Neuronal stem cell (in vitro differentiated cells): ENCODE measurements at regions not wholly inside any gene's neighbourhood (a gene's known extent, or its start where the extent isn't known, plus 50 kb on each side); places are given as distances from the start of the nearest gene placed in this dataset.

Source experiments
- DNase-seq: peaks from one replicate; pipeline ENCODE4 v3.0.0-alpha.2; 2013; ENCODE audit warnings: low spot score
- H2AFZ ChIP-seq: one replicate; pipeline ENCODE4 v1.6.1; 2013; ENCODE audit warnings: mild to moderate bottlenecking, low read length, inconsistent platforms
- H2AK5ac ChIP-seq: 2 replicates; pipeline ENCODE4 v1.6.1; 2013; ENCODE audit warnings: low read depth, mild to moderate bottlenecking, inconsistent platforms, low read length, moderate library complexity, mixed read lengths
- H2BK120ac ChIP-seq: 2 replicates; pipeline ENCODE4 v1.6.1; 2013; ENCODE audit warnings: low read depth, mild to moderate bottlenecking, inconsistent platforms, low read length, moderate library complexity, mixed read lengths
- H2BK12ac ChIP-seq: one replicate; pipeline ENCODE4 v1.6.1; 2013; ENCODE audit warnings: low read length, inconsistent platforms
- H2BK15ac ChIP-seq: 2 replicates; pipeline ENCODE4 v1.6.1; 2013; ENCODE audit warnings: mild to moderate bottlenecking, low read length, inconsistent platforms, mixed read lengths
- H2BK5ac ChIP-seq: one replicate; pipeline ENCODE4 v1.6.1; 2013; ENCODE audit warnings: inconsistent platforms, mild to moderate bottlenecking, low read length, moderate library complexity
- H3K14ac ChIP-seq: one replicate; pipeline ENCODE4 v1.6.1; 2013; ENCODE audit warnings: low read length, inconsistent platforms
- H3K18ac ChIP-seq: 2 replicates; pipeline ENCODE4 v1.6.1; 2013; ENCODE audit warnings: low read length, inconsistent platforms
- H3K23ac ChIP-seq: 2 replicates; pipeline ENCODE4 v1.6.1; 2013; ENCODE audit warnings: low read depth, mild to moderate bottlenecking, mixed read lengths, low read length, inconsistent platforms; ENCODE audit not compliant: poor library complexity
- H3K27ac ChIP-seq: replicated peaks from 3 replicates; pipeline ENCODE4 v1.5.1; 2013; ENCODE audit warnings: low read length, inconsistent platforms
- H3K27me3 ChIP-seq, 3 experiments: 2 replicates each; pipeline ENCODE4 v1.6.1; 2013; ENCODE audit warnings: low read length in 3 of 3, mild to moderate bottlenecking in 2 of 3, inconsistent platforms in 1 of 3, low read depth in 1 of 3, mixed read lengths in 1 of 3, moderate library complexity in 1 of 3; ENCODE audit not compliant: control insufficient read depth in 3 of 3, insufficient read depth in 3 of 3
- H3K36me3 ChIP-seq, 2 donors: replicated peaks in 1 of 2; 2 replicates each; pipeline ENCODE4 v1.6.1; 2013; ENCODE audit warnings: low read length in 2 of 2; ENCODE audit not compliant: control insufficient read depth in 2 of 2, insufficient read depth in 2 of 2
- H3K4ac ChIP-seq: 2 replicates; pipeline ENCODE4 v1.6.1; 2013; ENCODE audit warnings: inconsistent platforms, mild to moderate bottlenecking, low read length, moderate library complexity
- H3K4me1 ChIP-seq, 2 donors: 1 replicate in 1 of 2; 2 replicates in 1 of 2; pipeline ENCODE4 v1.6.1; 2013; ENCODE audit warnings: low read length in 2 of 2, low read depth in 1 of 2; ENCODE audit not compliant: control insufficient read depth in 2 of 2, insufficient read depth in 1 of 2
- H3K4me2 ChIP-seq: one replicate; pipeline ENCODE4 v1.6.1; 2013; ENCODE audit warnings: mild to moderate bottlenecking, low read length, inconsistent platforms; ENCODE audit not compliant: insufficient read depth, poor library complexity, severe bottlenecking
- H3K4me3 ChIP-seq, 2 donors: 2 replicates each; pipeline ENCODE4 v1.5.1; 2013; ENCODE audit warnings: low read length in 2 of 2, mild to moderate bottlenecking in 2 of 2, inconsistent platforms in 1 of 2, moderate library complexity in 1 of 2
- H3K79me1 ChIP-seq: one replicate; pipeline ENCODE4 v1.6.1; 2013; ENCODE audit warnings: low read depth, mild to moderate bottlenecking, inconsistent platforms, low read length, moderate library complexity
- H3K9ac ChIP-seq: one replicate; pipeline ENCODE4 v1.6.1; 2013; ENCODE audit warnings: mild to moderate bottlenecking, low read depth, low read length, inconsistent platforms; ENCODE audit not compliant: poor library complexity
- H3K9me3 ChIP-seq, 2 donors: replicated peaks in 1 of 2; 2 replicates each; pipeline versions ENCODE3 to v1.6.1; 2013; ENCODE audit warnings: low read length in 2 of 2, mild to moderate bottlenecking in 2 of 2, inconsistent platforms in 1 of 2, low read depth in 1 of 2, mixed read lengths in 1 of 2, moderate library complexity in 1 of 2; ENCODE audit not compliant: control insufficient read depth in 2 of 2, insufficient read depth in 1 of 2
- H4K8ac ChIP-seq: one replicate; pipeline ENCODE4 v1.6.1; 2013; ENCODE audit warnings: low read depth, mild to moderate bottlenecking, inconsistent platforms, low read length, moderate library complexity
- H4K91ac ChIP-seq: one replicate; pipeline ENCODE4 v1.6.1; 2013; ENCODE audit warnings: low read length, low read depth, mild to moderate bottlenecking, inconsistent platforms; ENCODE audit not compliant: poor library complexity
- WGBS, 2 donors: extraction: QIAGEN DNeasy Blood & Tissue Kit; methylation state at CpG; one replicate each; pipeline ENCODE4 v1.1.7; 2013; ENCODE audit warnings: missing lambda C conversion rate in 2 of 2, mixed read lengths in 1 of 2; ENCODE audit not compliant: insufficient read length in 2 of 2, insufficient replicate concordance in 1 of 2; ENCODE audit errors: extremely low coverage in 2 of 2; 5-methylcytosine and 5-hydroxymethylcytosine counted together

- H3K27ac ChIP-seq = no peak overlapping the region
- no peak overlapping the region for H3K4ac ChIP-seq
- H2BK5ac ChIP-seq = no peak overlapping the region
- H2BK15ac ChIP-seq = no peak overlapping the region
- no peak overlapping the region for H2BK120ac ChIP-seq
- H3K9ac ChIP-seq = no peak overlapping the region
- H3K4me2 ChIP-seq = no peak overlapping the region
- H2AFZ ChIP-seq = no peak overlapping the region
- H3K18ac ChIP-seq = no peak overlapping the region
- peaks cover 4 to 7% of the 10 kb centered on the region in 2 donors for H3K9me3 ChIP-seq
- no peak overlapping the region for H4K91ac ChIP-seq
- no peak overlapping the region for H4K8ac ChIP-seq
- no peaks in the 10 kb centered on the region for H3K27me3 ChIP-seq
- no peak overlapping the region for H3K23ac ChIP-seq
- no peaks in the 10 kb centered on the region for H3K36me3 ChIP-seq
- WGBS, 2 donors = no CpG with 5 or more reads among the region's 4 CpGs
- DNase-seq = no peak
- no peak overlapping the region for H3K4me3 ChIP-seq
- H3K4me1 ChIP-seq = peaks cover 0 to 3% of the 10 kb centered on the region in 2 donors
- H3K79me1 ChIP-seq = no peaks in the 10 kb centered on the region
- H2BK12ac ChIP-seq = no peak overlapping the region
- H3K14ac ChIP-seq = no peak overlapping the region
- no peak overlapping the region for H2AK5ac ChIP-seq
Observed at GRCh38 chr6:141957271-141957670, 175.5 kb upstream of the GJE1 start.

- H3K9me3 ChIP-seq = peaks cover 4 to 9% of the 10 kb centered on the region in 2 donors
- no CpG with 5 or more reads among the region's 1 CpG for WGBS, 2 donors
- H4K91ac ChIP-seq = no peak overlapping the region
- no peak overlapping the region for H3K9ac ChIP-seq
- peaks cover 0 to 3% of the 10 kb centered on the region in 2 donors for H3K4me1 ChIP-seq
- H3K27me3 ChIP-seq = no peaks in the 10 kb centered on the region
- H3K79me1 ChIP-seq = no peaks in the 10 kb centered on the region
- no peak overlapping the region for H2BK120ac ChIP-seq
- no peak overlapping the region for H3K4ac ChIP-seq
- H3K4me3 ChIP-seq = no peak overlapping the region
- no peak overlapping the region for H3K14ac ChIP-seq
- DNase-seq = no peak
- H3K18ac ChIP-seq = no peak overlapping the region
- no peak overlapping the region for H3K27ac ChIP-seq
- no peak overlapping the region for H2AK5ac ChIP-seq
- no peak overlapping the region for H3K4me2 ChIP-seq
- no peak overlapping the region for H4K8ac ChIP-seq
- no peaks in the 10 kb centered on the region for H3K36me3 ChIP-seq
- H2AFZ ChIP-seq = no peak overlapping the region
- no peak overlapping the region for H2BK12ac ChIP-seq
- H3K23ac ChIP-seq = no peak overlapping the region
- H2BK15ac ChIP-seq = no peak overlapping the region
- H2BK5ac ChIP-seq = no peak overlapping the region
Observed at GRCh38 chr6:141956868-141957267, 175.9 kb upstream of the GJE1 start.

GRCh38 chr6:141956046-141956761 is 176.5 kb upstream of the GJE1 start:
- Histone ChIP-seq H2AFZ (no peak overlapping the region), H3K4me1 (peaks cover 0 to 3% of the 10 kb centered on the region in 2 donors), H2AK5ac (no peak overlapping the region), H3K4me2 (no peak overlapping the region), H3K27ac (no peak overlapping the region), H2BK5ac (no peak overlapping the region), H3K14ac (no peak overlapping the region), H4K91ac (no peak overlapping the region), H3K18ac (no peak overlapping the region), H3K23ac (no peak overlapping the region), H4K8ac (no peak overlapping the region), H3K27me3 (no peaks in the 10 kb centered on the region), H3K79me1 (no peaks in the 10 kb centered on the region), H3K9me3 (peaks cover 4 to 16% of the 10 kb centered on the region in 2 donors), H3K36me3 (no peaks in the 10 kb centered on the region), H2BK120ac (no peak overlapping the region), H3K9ac (no peak overlapping the region), H3K4ac (no peak overlapping the region), H2BK15ac (no peak overlapping the region), H3K4me3 (no peak overlapping the region), H2BK12ac (no peak overlapping the region)
- no peak for DNase-seq
- WGBS, 2 donors = no CpG with 5 or more reads among the region's 3 CpGs

- no peak overlapping the region for H2BK120ac ChIP-seq
- H3K18ac ChIP-seq = no peak overlapping the region
- no peak overlapping the region for H2AK5ac ChIP-seq
- no peak overlapping the region for H4K8ac ChIP-seq
- H3K4me1 ChIP-seq = no peaks in the 10 kb centered on the region
- H3K27ac ChIP-seq = no peak overlapping the region
- peaks cover 4 to 17% of the 10 kb centered on the region in 2 donors for H3K9me3 ChIP-seq
- H3K9ac ChIP-seq = no peak overlapping the region
- H3K4me3 ChIP-seq = no peak overlapping the region
- H3K79me1 ChIP-seq = no peaks in the 10 kb centered on the region
- H3K4me2 ChIP-seq = no peak overlapping the region
- H2BK12ac ChIP-seq = no peak overlapping the region
- no peak overlapping the region for H2BK5ac ChIP-seq
- H2AFZ ChIP-seq = no peak overlapping the region
- H3K27me3 ChIP-seq = no peaks in the 10 kb centered on the region
- no peak overlapping the region for H4K91ac ChIP-seq
- H3K4ac ChIP-seq = no peak overlapping the region
- no peak for DNase-seq
- H3K23ac ChIP-seq = no peak overlapping the region
- no peak overlapping the region for H3K14ac ChIP-seq
- no peak overlapping the region for H2BK15ac ChIP-seq
- no peaks in the 10 kb centered on the region for H3K36me3 ChIP-seq
Observed at GRCh38 chr6:141953072-141953471, 179.7 kb upstream of the GJE1 start.
